GM12878 (cell line): ENCODE measurements at regions not wholly inside any gene's neighbourhood (a gene's known extent, or its start where the extent isn't known, plus 50 kb on each side); places are given as distances from the start of the nearest gene placed in this dataset.

Source experiments
- ATAC-seq: fragments of 200-7000 bp; cut with Tn5 transposase; 3 replicates; pipeline ENCODE4 v1.9.1; 2020; ENCODE audit warnings: mild to moderate bottlenecking, moderate library complexity
- BruUV-seq: library from RNA; stranded (reverse); fragments of 400-500 nt; replicated peaks from 2 replicates; lab custom pipeline; 2021; lab: Mats Ljungman, UMichigan
- CTCF ChIA-PET: fragments of 300-600 bp; sonication (Branson Sonifier 250); formaldehyde crosslinking; extraction: SDS; loops from one replicate; lab custom pipeline; 2021; ENCODE audit warnings: inconsistent platforms; lab: Yijun Ruan, JAX
- POLR2A ChIA-PET: fragments of 350-600 bp; formaldehyde crosslinking; extraction: SDS; loops from one replicate; lab custom pipeline; 2021; ENCODE audit warnings: inconsistent platforms; lab: Charles Lee
- RAD21 ChIA-PET: fragments of 300-600 bp; sonication (Branson Sonifier 250); formaldehyde crosslinking; loops from one replicate; lab custom pipeline; 2023; ENCODE audit warnings: antibody characterized with exemption; ENCODE audit not compliant: unreplicated experiment; lab: Charles Lee
- SMC1A ChIA-PET: fragments of 300-600 bp; sonication (Branson Sonifier 250); formaldehyde crosslinking; loops from one replicate; lab custom pipeline; 2023; ENCODE audit not compliant: unreplicated experiment, uncharacterized antibody; lab: Charles Lee
- DNase-seq: peaks from one replicate; pipeline ENCODE4 v3.0.0-alpha.2; 2011; ENCODE audit warnings: low read depth, low spot score
- FAIRE-seq: peaks from 3 replicates; lab custom pipeline; 2011; peaks lifted over from hg19 to GRCh38; lab: Jason Lieb, UNC
- H2AFZ ChIP-seq: 2 replicates; pipeline ENCODE4 v1.6.0; 2011; ENCODE audit warnings: low read depth, low read length, control low read depth; ENCODE audit not compliant: control insufficient read depth
- H3K27ac ChIP-seq: 2 replicates; pipeline ENCODE4 v1.5.1; 2011; ENCODE audit warnings: control low read depth; ENCODE audit not compliant: control insufficient read depth, insufficient read depth
- H3K27me3 ChIP-seq, 2 experiments: replicated peaks in 1 of 2; 2 replicates each; pipeline versions ENCODE4 v1.6.0 to v1.6.1; 2011; ENCODE audit warnings: low read length in 1 of 2; ENCODE audit not compliant: control insufficient read depth in 2 of 2, insufficient read depth in 2 of 2
- H3K36me3 ChIP-seq, 2 experiments: 2 replicates each; pipeline ENCODE4 v1.5.1; 2011; ENCODE audit warnings: low read length in 1 of 2; ENCODE audit not compliant: control insufficient read depth in 2 of 2, insufficient read depth in 2 of 2
- H3K4me1 ChIP-seq: 2 replicates; pipeline ENCODE4 v1.6.1; 2011; ENCODE audit warnings: mild to moderate bottlenecking, low read length, moderate library complexity, mixed read lengths; ENCODE audit not compliant: control insufficient read depth, insufficient read depth
- H3K4me2 ChIP-seq: 2 replicates; pipeline ENCODE4 v1.6.0; 2011; ENCODE audit warnings: control low read depth; ENCODE audit not compliant: control insufficient read depth, insufficient read depth
- H3K4me3 ChIP-seq: fragments of 200-600 bp; sonication (generic); 2 replicates; pipeline ENCODE4 v1.5.1; 2016
- H3K79me2 ChIP-seq: 2 replicates; pipeline ENCODE4 v1.6.0; 2011; ENCODE audit warnings: low read length; ENCODE audit not compliant: control insufficient read depth, insufficient read depth
- H3K9ac ChIP-seq: 2 replicates; pipeline ENCODE4 v1.8.0; 2011; ENCODE audit warnings: low read length, control low read depth, mixed read lengths; ENCODE audit not compliant: control insufficient read depth, insufficient read depth
- H3K9me3 ChIP-seq: replicated peaks from 3 replicates; pipeline ENCODE4 v1.5.1; 2011; ENCODE audit warnings: mild to moderate bottlenecking, low read length; ENCODE audit not compliant: control insufficient read depth, insufficient read depth
- H4K20me1 ChIP-seq: 2 replicates; pipeline ENCODE4 v1.6.0; 2011; ENCODE audit not compliant: control insufficient read depth, insufficient read depth
- BCLAF1 ChIP-seq: fragments of 450-650 bp; IDR thresholded peaks from 2 replicates; pipeline ENCODE4 v1.6.1; 2017; ENCODE audit warnings: antibody characterized with exemption, mild to moderate bottlenecking, moderate library complexity
- CBX3 ChIP-seq: fragments of 200-600 bp; sonication (generic); IDR thresholded peaks from 2 replicates; pipeline ENCODE4 v1.6.1; 2016; ENCODE audit warnings: low read depth, borderline replicate concordance
- IRF4 ChIP-seq: IDR thresholded peaks from 2 replicates; pipeline ENCODE4 v1.6.1; 2011; ENCODE audit warnings: low read depth, low read length
- MYB ChIP-seq: fragments of 150-350 bp; IDR thresholded peaks from 2 replicates; pipeline ENCODE4 v1.6.1; 2014; ENCODE audit warnings: mild to moderate bottlenecking, low read depth, low read length, borderline replicate concordance
- NR2F1 ChIP-seq: fragments of 450-650 bp; conservative IDR thresholded peaks from 2 replicates; pipeline ENCODE4 v1.6.1; 2017; ENCODE audit warnings: mild to moderate bottlenecking
- POLR2AphosphoS2 ChIP-seq: IDR thresholded peaks from 2 replicates; pipeline ENCODE4 v1.6.1; 2011; ENCODE audit warnings: low read depth, mild to moderate bottlenecking, low read length, improper control_type of control experiment, moderate library complexity
- PRDM15 ChIP-seq: fragments of 450-650 bp; formaldehyde crosslinking; IDR thresholded peaks from 2 replicates; pipeline ENCODE4 v1.4.0; 2020; ENCODE audit warnings: mild to moderate bottlenecking, moderate library complexity
- RUNX3 ChIP-seq: IDR thresholded peaks from 2 replicates; pipeline ENCODE4 v1.6.1; 2012; ENCODE audit warnings: low read length, inconsistent platforms
- SUPT20H ChIP-seq: IDR thresholded peaks from 2 replicates; pipeline ENCODE4 v1.6.1; 2011; ENCODE audit warnings: low read depth, mild to moderate bottlenecking, low read length, moderate library complexity, borderline replicate concordance; ENCODE audit not compliant: control insufficient read depth
- ZNF384 ChIP-seq: IDR thresholded peaks from 2 replicates; pipeline ENCODE4 v1.6.1; 2012; ENCODE audit warnings: low read depth, mild to moderate bottlenecking, low read length, improper control_type of control experiment, borderline replicate concordance
- ZNF592 ChIP-seq: fragments of 450-650 bp; IDR thresholded peaks from 2 replicates; pipeline ENCODE4 v1.6.1; 2017; ENCODE audit warnings: mild to moderate bottlenecking, moderate library complexity
- ZNF622 ChIP-seq: fragments of 450-650 bp; IDR thresholded peaks from 2 replicates; pipeline ENCODE4 v1.6.1; 2017; ENCODE audit warnings: mild to moderate bottlenecking, inconsistent platforms
- WGBS: methylation state at CpG from one replicate; pipeline ENCODE4 v1.1.6; 2016; ENCODE audit warnings: low lambda C conversion rate; ENCODE audit not compliant: insufficient replicate concordance, insufficient coverage; ENCODE audit errors: missing lambda C conversion rate; 5-methylcytosine and 5-hydroxymethylcytosine counted together
- in situ Hi-C: fragments of 300-500 bp; cut with MboI; formaldehyde crosslinking; loops from 9 replicates; pipeline ENCODE4 v1.14.3; 2018; ENCODE audit warnings: mixed read lengths
- intact Hi-C: fragments of 100-400 bp; cut with micrococcal nuclease; formaldehyde crosslinking; loops from one replicate; pipeline ENCODE4 v1.14.2; 2022; ENCODE audit not compliant: unreplicated experiment

GRCh38 chr6:21953831-21954801 lies 342.7 kb downstream of the PRL start:
- no peak overlapping the region for H2AFZ ChIP-seq
- ChIA-PET SMC1A (interaction anchor here (1.1 kb wide), 1 partner anchor 38 kb away, joined by 3 read pairs; no protein-coding TSS in a partner anchor), RAD21 (no interaction called here), CTCF (interaction anchor here (1.0 to 1.5 kb wide), 2 partner anchors 8 to 19 kb away, joined by 4 to 5 read pairs; no protein-coding TSS in a partner anchor), POLR2A (no interaction called here)
- H3K36me3 ChIP-seq, result no peaks in the 10 kb centered on the region
- in situ Hi-C loops (no loop called here), intact Hi-C loops (no loop called here)
- no TSS peak for BruUV-seq
- H3K79me2 ChIP-seq, result no peaks in the 10 kb centered on the region
- no peak overlapping the region for H3K4me3 ChIP-seq
- H3K4me2 ChIP-seq, result no peak overlapping the region
- ATAC-seq (peak; percentile 57), FAIRE-seq (no peak), DNase-seq (no peak)
- no peaks in the 10 kb centered on the region; the same call in 2 of the 3 replicates for H3K9me3 ChIP-seq
- no peaks in the 10 kb centered on the region for H3K27me3 ChIP-seq
- no peak overlapping the region for H3K9ac ChIP-seq
- no peak overlapping the region for H3K27ac ChIP-seq
- WGBS, result 48% methylated on average over 10 of the region's 10 CpGs
- peaks cover 11% of the 10 kb centered on the region for H3K4me1 ChIP-seq
- H4K20me1 ChIP-seq, result no peaks in the 10 kb centered on the region
- TF ChIP-seq SUPT20H (no peak), POLR2AphosphoS2 (no peak), MYB (no peak), NR2F1 (peak; percentile 56), IRF4 (no peak), ZNF384 (no peak), ZNF592 (no peak), RUNX3 (peak; percentile 43; the same call in 1 of the 2 replicates), BCLAF1 (no peak), PRDM15 (CRISPR knock-in tag) (no peak), CBX3 (no peak), ZNF622 (no peak)
